T47D (cell line): ENCODE measurements at regions not wholly inside any gene's neighbourhood (a gene's known extent, or its start where the extent isn't known, plus 50 kb on each side); places are given as distances from the start of the nearest gene placed in this dataset.

Source experiments
- DNase-seq, 2 experiments: peaks; one replicate each; pipeline versions ENCODE4 v3.0.0 to v3.0.0-alpha.2; 2011 to 2012; ENCODE audit warnings: low read depth in 1 of 2, low spot score in 1 of 2
- JUND ChIP-seq: IDR thresholded peaks from 2 replicates; pipeline ENCODE4 v1.6.1; 2012; ENCODE audit warnings: low read depth
- in situ Hi-C: cut with HindIII; loops from 2 replicates; pipeline ENCODE4 v1.10.0; 2016; ENCODE audit warnings: low sequenced_read_pairs, low pct_unique_long_range_greater_than_20kb

DNA sequence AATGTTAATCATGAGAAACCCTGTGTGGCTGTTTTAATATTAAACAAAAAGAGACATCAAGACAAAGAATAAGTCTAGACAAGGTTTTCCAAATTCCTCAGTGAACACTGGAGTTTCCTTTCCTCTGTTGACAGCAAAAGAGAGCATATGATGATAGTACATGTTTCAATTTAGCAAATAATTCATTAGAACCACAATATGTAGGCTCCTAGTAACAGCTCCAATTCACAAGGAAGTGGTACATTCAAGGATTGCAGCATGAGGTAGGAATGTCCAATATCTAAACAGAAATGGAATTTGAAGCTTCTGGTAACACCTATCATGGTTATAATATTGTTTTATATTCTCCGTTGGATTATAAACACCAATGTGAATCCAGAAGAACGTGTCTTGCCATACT is 203.8 kb upstream of the TECRL start:
- no peak for TF ChIP-seq JUND
- DNase-seq: peak in 1 of 2 experiments; percentile 1
- in situ Hi-C loops: no loop called here

DNA sequence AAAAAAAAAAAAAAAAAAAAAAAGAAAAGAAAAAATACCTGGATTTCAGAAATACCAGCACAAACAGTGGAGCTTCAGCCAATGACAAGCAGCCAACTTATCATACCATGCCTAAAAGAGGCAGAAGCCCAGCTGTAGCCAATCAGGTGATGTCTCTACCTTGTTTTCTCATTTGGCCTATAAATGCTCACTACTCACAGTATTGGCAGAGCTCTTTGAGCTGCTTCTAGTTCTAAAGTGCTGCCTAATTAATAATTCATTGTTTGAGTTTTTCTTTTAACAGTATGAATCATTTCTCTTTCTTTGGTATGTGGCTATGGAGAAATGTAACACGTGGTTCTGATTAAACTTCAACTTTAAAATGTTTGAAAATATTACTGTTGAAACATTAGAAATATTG is 188.8 kb upstream of the TECRL start:
- no peak for DNase-seq
- no peak for TF ChIP-seq JUND
- in situ Hi-C loops: no loop called here

DNA sequence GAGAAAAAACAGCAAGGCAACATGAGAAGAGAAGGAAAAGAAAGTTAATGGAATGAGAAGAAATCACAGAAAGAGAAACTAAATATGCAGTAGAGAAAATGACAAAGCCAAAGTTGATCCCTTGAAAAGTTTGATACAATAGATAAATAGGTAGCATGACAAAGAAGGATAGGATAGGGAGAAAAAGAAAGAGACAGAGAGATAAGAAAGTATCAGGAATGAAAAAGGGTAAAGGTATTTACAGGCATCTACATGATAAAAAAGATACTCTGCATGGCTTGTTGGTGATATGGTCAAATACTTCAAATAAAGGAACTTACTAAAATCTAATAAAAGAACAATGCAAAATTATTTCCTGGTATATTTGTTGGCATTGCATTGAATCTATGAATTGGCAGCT is 185.5 kb upstream of the TECRL start:
- in situ Hi-C loops: no loop called here
- no peak for TF ChIP-seq JUND
- no peak for DNase-seq

DNA sequence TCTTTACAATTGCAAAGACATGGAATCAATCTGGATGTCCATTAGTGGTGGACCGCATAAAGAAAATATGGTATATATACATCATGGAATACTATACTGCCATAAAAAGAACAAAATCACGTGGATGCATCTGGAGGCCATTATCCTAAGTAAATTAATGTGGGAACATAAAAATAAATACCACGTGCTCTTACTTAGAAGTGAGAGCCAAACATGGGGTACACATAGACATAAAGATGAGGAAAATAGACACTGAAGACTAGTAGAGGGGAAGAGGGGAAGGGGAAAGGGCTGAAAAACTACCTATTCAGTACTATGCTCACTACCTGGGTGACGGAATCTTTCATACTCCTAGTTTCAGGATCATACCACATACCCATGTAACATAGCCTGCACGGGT is 179.3 kb upstream of the TECRL start:
- in situ Hi-C loops: no loop called here
- no peak for TF ChIP-seq JUND

DNA sequence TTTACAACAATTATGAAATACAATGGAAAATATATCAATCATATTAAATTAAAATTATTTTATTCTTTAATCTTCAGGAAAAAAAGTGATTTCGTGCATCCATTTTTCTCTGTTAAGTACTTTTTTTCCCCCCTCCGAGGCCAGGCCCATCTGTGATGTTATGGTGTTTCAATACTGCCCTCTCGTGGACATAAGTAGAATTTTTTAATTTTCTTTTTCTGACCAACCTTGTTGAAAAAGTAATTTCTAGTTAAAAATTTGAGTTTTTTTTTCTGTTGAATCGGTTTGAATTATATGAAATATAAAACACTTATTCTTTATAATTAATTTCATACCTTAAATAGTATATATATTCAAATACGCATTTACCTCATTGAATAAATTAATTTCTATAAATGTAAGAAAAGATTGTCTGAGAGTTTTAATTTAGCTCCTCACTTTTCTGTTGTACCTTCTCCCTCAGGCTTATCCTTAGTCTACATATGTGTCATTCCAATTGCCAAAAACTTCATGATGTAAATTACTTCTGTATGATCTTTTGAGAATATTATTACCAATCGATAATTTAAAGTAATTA is 175.8 kb upstream of the TECRL start:
- DNase-seq: peak in 1 of 2 experiments; percentile 50
- TF ChIP-seq JUND: no peak
- in situ Hi-C loops: no loop called here

More for the DNA sequence above, 179.3 kb upstream of the TECRL start:
- DNase-seq: no peak

DNA sequence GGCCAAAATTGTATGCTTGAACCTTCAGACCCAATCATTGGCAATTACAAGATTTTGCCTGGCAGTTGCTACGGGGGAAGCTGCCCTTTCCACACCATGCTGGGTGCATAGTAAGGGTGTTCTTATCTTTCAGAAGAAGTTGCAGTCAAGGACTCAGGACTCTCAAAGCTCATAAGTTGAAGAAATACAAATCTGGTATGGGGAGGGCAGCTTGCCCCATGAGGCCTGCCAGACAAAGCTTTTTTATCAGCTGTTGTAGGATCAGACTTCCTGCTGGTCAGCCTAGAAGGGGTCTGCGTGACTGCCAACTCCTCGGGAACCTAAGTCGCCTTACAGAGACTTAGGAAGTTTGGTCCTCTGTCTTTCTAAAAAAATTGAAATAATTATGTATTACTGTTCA is 174.9 kb upstream of the TECRL start:
- in situ Hi-C loops: no loop called here
- TF ChIP-seq JUND: no peak
- no peak for DNase-seq

DNA sequence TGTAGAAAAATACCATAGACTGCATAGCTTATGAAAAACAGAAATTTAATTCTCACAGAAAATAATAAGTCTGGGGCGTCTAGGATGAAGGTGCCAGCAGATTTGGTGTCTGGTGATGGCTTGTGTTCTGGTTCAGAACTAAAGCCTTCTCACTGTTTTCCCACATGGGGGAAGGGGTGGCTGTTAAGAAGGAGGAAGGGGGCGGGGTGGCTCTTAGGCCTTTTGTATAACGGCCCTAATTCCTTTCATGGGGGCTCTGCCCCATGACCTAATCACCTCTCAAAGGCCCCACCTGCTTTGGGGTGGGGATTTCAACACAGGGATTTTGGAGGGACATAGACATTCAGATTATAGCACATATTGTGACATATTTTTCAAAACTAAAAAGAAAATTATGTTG is 173.2 kb upstream of the TECRL start:
- DNase-seq: no peak
- no peak for TF ChIP-seq JUND
- in situ Hi-C loops: no loop called here

DNA sequence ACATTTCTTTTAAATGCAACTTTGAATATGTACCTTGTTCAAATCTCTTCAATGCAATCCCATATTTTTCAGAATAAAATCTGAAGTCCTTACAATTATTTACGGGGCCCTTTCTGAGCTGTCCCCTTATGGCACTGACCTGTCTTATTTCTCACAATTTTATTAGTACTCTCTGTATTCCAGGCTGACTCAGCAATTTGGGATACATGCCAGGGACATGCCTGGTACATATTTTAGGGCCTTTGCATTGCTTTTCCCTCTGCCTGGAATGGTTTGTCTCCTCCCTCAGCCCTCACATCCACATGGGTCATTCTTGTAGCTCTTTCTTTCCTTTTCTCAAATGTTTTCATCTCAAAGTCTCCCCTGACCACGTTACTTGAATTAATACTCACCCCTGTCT is 172.2 kb upstream of the TECRL start:
- peak in 1 of 2 experiments; percentile 11 for DNase-seq
- in situ Hi-C loops: no loop called here
- no peak for TF ChIP-seq JUND

DNA sequence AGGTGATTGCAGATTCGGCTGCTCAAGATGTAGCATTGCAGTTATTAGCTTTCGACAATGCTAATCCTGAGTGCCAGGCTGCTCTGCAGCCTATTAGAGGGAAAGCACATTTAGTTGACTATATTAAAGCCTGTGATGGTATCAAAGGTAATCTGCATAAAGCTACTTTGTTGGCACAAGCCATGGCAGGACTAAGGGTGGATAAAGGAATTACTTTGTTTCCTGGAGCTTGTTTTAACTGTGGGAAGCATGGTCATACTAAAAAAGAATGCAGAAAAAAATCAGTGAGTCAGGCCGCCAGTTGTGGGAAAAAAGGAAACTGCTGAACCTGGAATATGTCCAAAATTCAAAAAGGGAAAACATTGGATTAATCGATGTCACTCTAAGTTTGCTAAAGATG is 154.9 kb upstream of the TECRL start:
- no peak for DNase-seq
- TF ChIP-seq JUND: no peak
- in situ Hi-C loops: no loop called here

DNA sequence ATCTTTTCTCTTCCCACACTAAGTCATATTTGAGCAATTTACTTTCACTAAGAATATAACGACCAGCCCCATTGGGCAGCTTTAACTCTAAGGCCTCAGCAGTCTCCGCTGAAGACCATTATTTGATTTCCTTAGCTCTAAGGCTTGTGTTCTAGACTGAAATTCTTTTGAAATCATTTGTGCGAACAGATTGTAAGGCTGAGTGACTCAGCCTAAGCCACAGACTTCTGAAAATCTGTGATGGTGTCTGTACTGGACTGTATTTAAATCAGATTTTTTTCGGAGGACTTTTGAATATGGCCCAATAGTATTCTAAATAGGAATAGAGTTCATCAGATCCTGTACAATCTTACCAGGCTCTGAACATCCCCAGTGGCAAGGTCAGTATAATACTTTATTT is 150.3 kb upstream of the TECRL start:
- no peak for TF ChIP-seq JUND
- no peak for DNase-seq
- in situ Hi-C loops: no loop called here

DNA sequence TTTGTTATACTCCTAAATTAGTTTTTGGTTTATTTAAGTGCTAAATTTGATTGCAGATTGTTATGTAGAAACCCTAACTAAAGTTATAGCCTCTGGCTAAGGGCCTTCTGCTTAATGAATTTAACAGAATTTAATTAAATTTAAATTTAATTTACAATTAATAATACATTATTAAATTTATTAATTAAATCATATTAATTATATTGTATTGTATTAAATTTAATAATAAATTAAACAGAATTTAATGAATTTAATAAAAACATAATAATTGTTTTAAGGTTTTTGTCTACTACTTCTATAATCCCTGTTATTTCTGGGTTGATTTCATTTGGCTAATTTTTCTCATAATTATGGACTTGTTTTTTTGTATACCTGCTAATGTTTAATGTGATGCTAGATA is 141.9 kb upstream of the TECRL start:
- no peak for TF ChIP-seq JUND
- in situ Hi-C loops: no loop called here
- DNase-seq: no peak

DNA sequence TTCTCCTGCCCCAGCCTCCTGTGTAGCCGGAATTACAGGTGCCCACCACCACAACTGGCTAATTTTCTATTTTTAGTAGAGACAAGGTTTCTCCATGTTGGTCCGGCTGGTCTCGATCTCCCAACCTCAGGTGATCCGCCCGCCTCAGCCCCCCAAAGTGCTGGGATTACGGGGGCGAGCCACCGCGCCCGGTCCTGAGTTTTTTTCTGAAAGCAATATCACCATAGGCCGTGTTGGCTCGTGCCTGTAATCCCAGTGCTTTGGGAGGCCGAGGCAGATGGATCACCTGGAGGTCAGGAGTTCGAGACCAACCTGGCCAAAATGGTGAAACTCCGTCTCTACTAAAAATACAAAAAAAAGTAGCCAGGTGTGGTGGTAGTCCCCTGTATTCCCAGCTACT is 136.3 kb upstream of the TECRL start:
- no peak for TF ChIP-seq JUND
- in situ Hi-C loops: no loop called here
- no peak for DNase-seq

DNA sequence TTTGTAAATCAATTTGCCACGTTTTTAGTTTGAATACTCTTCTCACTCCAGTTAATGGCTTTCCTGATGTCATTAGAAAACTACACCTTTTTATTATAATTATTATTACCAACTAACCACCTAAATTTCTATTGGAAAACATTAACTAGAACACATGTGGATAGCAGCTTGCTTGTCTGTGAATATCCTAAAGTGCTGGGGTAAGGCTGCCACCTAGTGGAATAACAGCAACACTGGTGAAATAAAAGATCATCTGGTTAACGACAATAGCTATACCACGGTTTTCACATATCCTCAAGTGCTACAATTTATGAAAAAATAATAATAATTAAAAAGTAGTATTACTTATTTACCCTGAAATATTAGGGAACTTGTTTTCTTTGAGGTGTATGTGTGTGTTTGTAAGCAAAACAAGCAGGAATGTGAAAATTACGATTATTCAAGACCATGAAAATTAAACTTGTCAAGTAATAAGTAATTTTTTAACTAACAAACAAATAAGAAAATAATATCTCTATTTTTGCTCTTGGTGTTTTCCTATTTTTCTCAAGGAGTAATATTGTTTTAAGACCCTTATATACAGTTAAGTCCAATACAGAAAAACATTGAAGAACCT is 130.1 kb upstream of the TECRL start:
- in situ Hi-C loops: no loop called here
- peak; percentile 22 to 76 for DNase-seq
- no peak for TF ChIP-seq JUND

DNA sequence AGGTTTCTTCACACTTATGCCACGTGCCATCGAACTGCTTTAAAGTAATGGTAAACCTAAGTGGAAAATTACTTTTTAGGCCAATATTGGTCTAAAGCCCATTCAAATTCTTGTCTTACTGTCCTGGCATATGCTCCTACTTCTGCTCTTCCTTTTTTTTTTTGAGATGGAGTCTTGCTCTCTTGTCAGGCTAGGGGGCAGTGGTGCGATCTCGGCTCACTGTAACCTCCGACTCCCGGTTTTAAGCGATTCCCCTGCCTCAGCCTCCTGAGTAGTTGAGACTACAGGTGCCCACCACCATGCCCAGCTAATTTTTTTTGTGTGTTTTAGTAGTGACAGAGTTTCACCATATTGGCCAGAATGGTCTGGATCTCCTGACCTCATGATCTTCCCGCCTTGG is 129.0 kb upstream of the TECRL start:
- peak in 1 of 2 experiments; percentile 45 for DNase-seq
- TF ChIP-seq JUND: no peak
- in situ Hi-C loops: no loop called here
